A673 (cell line): ENCODE measurements at regions not wholly inside any gene's neighbourhood (a gene's known extent, or its start where the extent isn't known, plus 50 kb on each side); places are given as distances from the start of the nearest gene placed in this dataset.

ENCODE experiments used
- BruUV-seq: library from RNA; stranded (reverse); fragments of 400-500 nt; replicated peaks from 2 replicates; lab custom pipeline; 2021; lab: Mats Ljungman, UMichigan
- CTCF ChIA-PET: fragments of 300-600 bp; sonication (Branson Sonifier 250); formaldehyde crosslinking; loops from one replicate; lab custom pipeline; 2022; ENCODE audit warnings: antibody characterized with exemption; lab: Charles Lee
- POLR2A ChIA-PET: fragments of 300-600 bp; sonication (Branson Sonifier 250); formaldehyde crosslinking; loops from one replicate; lab custom pipeline; 2022; ENCODE audit warnings: antibody characterized with exemption; ENCODE audit not compliant: low non-redundant PET; lab: Charles Lee
- DNase-seq: peaks from one replicate; pipeline ENCODE4 v3.0.0-alpha.2; 2015; ENCODE audit warnings: low spot score
- H3K27ac ChIP-seq: fragments of 200-600 bp; sonication (generic); 2 replicates; pipeline ENCODE4 v1.5.1; 2016; ENCODE audit warnings: mixed run types, low read depth, mild to moderate bottlenecking, mixed read lengths, antibody characterized with exemption, low read length; ENCODE audit not compliant: poor library complexity, severe bottlenecking
- H3K27me3 ChIP-seq: fragments of 200-600 bp; sonication (generic); replicated peaks from 2 replicates; pipeline ENCODE4 v1.6.1; 2017; ENCODE audit warnings: mixed run types, low read depth, mild to moderate bottlenecking, mixed read lengths, antibody characterized with exemption, low read length; ENCODE audit not compliant: insufficient read depth, poor library complexity
- H3K36me3 ChIP-seq: fragments of 200-600 bp; sonication (generic); 2 replicates; pipeline ENCODE4 v1.6.1; 2016; ENCODE audit warnings: mixed run types, mild to moderate bottlenecking, mixed read lengths, antibody characterized with exemption, low read length; ENCODE audit not compliant: insufficient read depth, poor library complexity, severe bottlenecking
- H3K4me1 ChIP-seq: fragments of 200-600 bp; sonication (generic); 2 replicates; pipeline ENCODE4 v1.6.1; 2017; ENCODE audit warnings: mixed run types, mild to moderate bottlenecking, mixed read lengths, antibody characterized with exemption, low read length; ENCODE audit not compliant: insufficient read depth, poor library complexity, severe bottlenecking
- H3K4me3 ChIP-seq: fragments of 200-600 bp; sonication (generic); 2 replicates; pipeline ENCODE4 v1.5.1; 2016; ENCODE audit warnings: low read depth, mixed run types, mild to moderate bottlenecking, mixed read lengths, low read length; ENCODE audit not compliant: poor library complexity, severe bottlenecking
- H3K9me3 ChIP-seq: fragments of 200-600 bp; sonication (generic); 2 replicates; pipeline ENCODE4 v1.6.1; 2016; ENCODE audit warnings: mixed run types, low read depth, mild to moderate bottlenecking, mixed read lengths, antibody characterized with exemption, low read length; ENCODE audit not compliant: poor library complexity, severe bottlenecking
- CTCF ChIP-seq: fragments of 300-800, 200-600 bp; sonication (generic); conservative IDR thresholded peaks from 2 replicates; pipeline ENCODE4 v1.5.1; 2017; ENCODE audit warnings: low read depth, mild to moderate bottlenecking, antibody characterized with exemption, low read length, moderate library complexity, mixed read lengths
- EZH2 ChIP-seq: fragments of 200-600 bp; sonication (generic); IDR thresholded peaks from 2 replicates; pipeline ENCODE4 v1.6.1; 2017; ENCODE audit warnings: borderline replicate concordance, low read depth, mild to moderate bottlenecking, mixed read lengths, antibody characterized with exemption, low read length; ENCODE audit not compliant: poor library complexity, severe bottlenecking
- intact Hi-C: fragments of 100-400 bp; cut with micrococcal nuclease; formaldehyde crosslinking; loops from one replicate; pipeline ENCODE4 v1.10.0; 2022; ENCODE audit not compliant: unreplicated experiment

DNA sequence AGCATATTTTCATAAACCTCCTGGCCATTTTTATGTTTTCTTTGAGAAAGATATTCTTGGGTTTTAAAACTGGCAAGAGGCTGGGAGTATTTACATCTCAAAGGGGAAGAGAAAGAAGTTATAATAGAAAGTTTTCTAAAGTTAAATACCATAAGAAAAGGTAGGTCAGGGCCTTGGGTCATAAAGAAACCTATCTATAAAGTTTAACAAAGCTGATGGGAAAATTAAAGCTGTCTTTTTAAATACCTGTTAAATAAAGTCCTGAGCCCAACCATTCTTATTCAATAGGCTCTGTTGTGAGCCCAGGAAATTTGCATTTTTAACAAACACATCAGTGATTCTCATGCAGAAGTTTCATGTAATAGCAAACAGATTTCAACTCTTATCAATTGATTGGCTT, 451.8 kb upstream of the INTU start:
- intact Hi-C loops, result no loop called here
- ChIA-PET CTCF (no interaction called here), POLR2A (no interaction called here)
- Histone ChIP-seq H3K4me3 (no peak overlapping the region), H3K27me3 (no peaks in the 10 kb centered on the region), H3K27ac (no peak overlapping the region), H3K9me3 (no peaks in the 10 kb centered on the region), H3K4me1 (no peaks in the 10 kb centered on the region), H3K36me3 (no peaks in the 10 kb centered on the region)
- no TSS peak for BruUV-seq
- DNase-seq, result no peak
- TF ChIP-seq CTCF (no peak), EZH2 (no peak)

DNA sequence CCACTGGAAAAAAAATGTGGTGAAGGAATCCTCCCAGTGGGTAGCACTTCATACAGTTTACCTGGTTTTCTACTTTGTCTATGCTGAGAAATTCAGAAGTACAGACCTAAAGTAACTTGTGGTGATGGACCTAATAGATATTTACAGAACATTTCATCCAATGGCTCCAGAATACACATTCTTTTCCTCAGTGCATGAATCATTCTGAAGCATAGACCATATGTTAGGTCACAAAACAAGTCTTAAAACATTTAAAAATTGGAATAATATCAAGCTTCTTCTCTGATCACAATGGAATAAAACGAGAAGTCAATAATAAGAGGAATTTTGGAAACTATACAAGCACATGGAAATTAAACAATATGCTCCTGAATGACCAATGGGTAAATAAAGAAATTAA, 450.1 kb upstream of the INTU start:
- Histone ChIP-seq H3K27ac (no peak overlapping the region), H3K4me1 (no peaks in the 10 kb centered on the region), H3K27me3 (no peaks in the 10 kb centered on the region), H3K36me3 (no peaks in the 10 kb centered on the region), H3K9me3 (no peaks in the 10 kb centered on the region), H3K4me3 (no peak overlapping the region)
- no TSS peak for BruUV-seq
- TF ChIP-seq CTCF (no peak), EZH2 (no peak)
- intact Hi-C loops, result no loop called here
- CTCF ChIA-PET, result no interaction called here
- POLR2A ChIA-PET, result no interaction called here
- DNase-seq, result no peak

DNA sequence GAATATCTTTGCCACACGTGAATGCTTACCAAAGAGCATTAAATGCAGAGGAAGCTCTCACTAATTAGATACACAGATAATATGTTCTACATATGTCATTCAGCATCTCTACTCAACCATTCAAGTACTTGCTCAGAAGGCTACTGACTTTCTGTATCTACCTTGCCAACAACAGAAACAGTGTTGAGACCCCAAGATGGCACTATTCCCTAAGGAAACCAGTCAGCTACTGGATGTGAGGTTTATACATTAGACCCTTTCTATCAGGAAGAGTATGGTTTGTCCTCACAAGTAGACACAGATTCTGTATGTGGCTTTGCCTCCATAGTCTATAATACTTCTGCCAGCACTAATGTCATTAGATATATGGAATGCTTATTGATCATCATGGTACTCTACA, 443.9 kb upstream of the INTU start:
- POLR2A ChIA-PET, result no interaction called here
- DNase-seq, result peak; percentile 26
- BruUV-seq, result no TSS peak
- Histone ChIP-seq H3K4me1 (no peaks in the 10 kb centered on the region), H3K9me3 (no peaks in the 10 kb centered on the region), H3K4me3 (no peak overlapping the region), H3K27me3 (no peaks in the 10 kb centered on the region), H3K36me3 (no peaks in the 10 kb centered on the region), H3K27ac (no peak overlapping the region)
- TF ChIP-seq EZH2 (no peak), CTCF (0 out of 2 replicates have a peak, but pooled peaks have one; percentile 15)
- CTCF ChIA-PET, result no interaction called here
- intact Hi-C loops, result no loop called here
